ENCODE measurements at regions not wholly inside any gene's neighbourhood (a gene's known extent, or its start where the extent isn't known, plus 50 kb on each side); places are given as distances from the start of the nearest gene placed in this dataset.
"Not testable (repeated sequence)": the region's sequence is repeated elsewhere in the genome, so short reads cannot be mapped to it uniquely, and the experiment has no call there.

DNA sequence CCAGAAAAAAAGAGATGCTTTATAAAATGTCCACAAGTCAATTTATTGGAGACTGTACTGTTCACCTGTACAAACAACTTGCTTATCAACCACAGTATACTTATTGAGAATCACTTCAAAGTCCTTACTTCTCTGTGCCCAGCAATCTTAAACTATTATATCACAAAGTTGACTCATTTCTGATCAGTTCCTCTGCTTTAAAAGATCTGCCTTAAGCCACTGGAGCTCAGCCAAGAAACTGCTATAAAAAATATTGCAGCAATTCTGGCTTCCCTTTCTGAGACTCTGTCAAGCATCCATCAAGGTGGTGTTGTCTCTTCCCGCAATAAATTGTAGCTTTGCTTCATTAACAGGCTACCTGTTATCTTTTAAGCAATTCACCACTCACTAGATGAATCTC lies 375.2 kb upstream of the SPHKAP start:
- H3K4me3 ChIP-seq (ENCODE audit: low read length): no peak overlapping the region
- no peak for DNase-seq (ENCODE audit: low read depth, low spot score)

GRCh38 chr2:228549441-228550007 lies 368.0 kb upstream of the SPHKAP start:
- no peak overlapping the region for H3K4me3 ChIP-seq (ENCODE audit: low read length)
- no peak for DNase-seq (ENCODE audit: low read depth, low spot score)

DNA sequence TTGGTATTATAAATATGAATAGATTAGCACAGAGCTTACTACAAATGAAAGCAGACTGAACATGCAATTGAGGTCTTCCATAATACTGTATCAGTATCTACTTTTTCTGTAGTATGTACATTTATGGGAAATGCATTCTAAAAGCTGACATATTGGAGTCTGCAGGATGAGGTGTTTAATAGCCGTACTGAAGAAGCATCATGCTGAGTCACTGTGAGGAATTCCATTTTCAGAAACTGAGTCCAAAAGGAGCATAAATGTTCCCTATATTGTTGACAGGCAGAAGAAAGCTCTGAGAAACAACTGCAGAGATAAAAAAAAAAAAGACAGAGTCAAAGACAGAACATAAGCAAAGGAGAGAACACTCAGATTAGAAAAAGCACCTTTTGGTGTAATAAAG lies 366.7 kb upstream of the SPHKAP start:
- no peak overlapping the region for H3K4me3 ChIP-seq (ENCODE audit: low read length)
- no peak for DNase-seq (ENCODE audit: low read depth, low spot score)

- H3K4me3 ChIP-seq (ENCODE audit: low read length): no peak overlapping the region
- DNase-seq (ENCODE audit: low read depth, low spot score): no peak
Measured at GRCh38 chr2:228545748-228546145, 364.3 kb upstream of the SPHKAP start.

GRCh38 chr2:228545041-228545747 lies 363.7 kb upstream of the SPHKAP start:
- no peak for DNase-seq (ENCODE audit: low read depth, low spot score)
- H3K4me3 ChIP-seq (ENCODE audit: low read length): no peak overlapping the region

- DNase-seq (ENCODE audit: low read depth, low spot score): no peak
- no peak overlapping the region for H3K4me3 ChIP-seq (ENCODE audit: low read length)
Measured at GRCh38 chr2:228543117-228543516, 361.6 kb upstream of the SPHKAP start.

- H3K4me3 ChIP-seq (ENCODE audit: low read length): no peak overlapping the region
- DNase-seq (ENCODE audit: low read depth, low spot score): no peak
Measured at GRCh38 chr2:228542277-228542676, 360.8 kb upstream of the SPHKAP start.

DNA sequence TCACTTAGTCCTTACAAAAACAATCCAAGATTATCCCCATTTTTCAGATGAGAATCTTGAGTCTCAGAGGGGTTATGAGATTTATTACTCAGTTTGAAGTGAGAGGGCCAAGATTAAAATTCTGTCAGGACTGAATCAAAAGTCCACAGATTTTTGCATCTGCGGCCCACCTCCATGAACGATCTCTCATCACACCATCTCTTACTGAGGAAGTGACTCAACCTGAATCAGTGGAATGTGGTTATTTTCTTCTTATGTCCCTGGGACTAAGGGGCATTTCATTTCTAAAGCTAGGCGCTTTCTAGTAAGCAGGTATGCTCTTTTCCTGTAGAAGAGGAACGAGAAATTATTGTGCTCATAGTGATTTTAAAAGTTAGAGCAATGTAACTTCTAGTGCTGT lies 360.3 kb upstream of the SPHKAP start:
- no peak overlapping the region for H3K4me3 ChIP-seq (ENCODE audit: low read length)
- no peak for DNase-seq (ENCODE audit: low read depth, low spot score)

DNA sequence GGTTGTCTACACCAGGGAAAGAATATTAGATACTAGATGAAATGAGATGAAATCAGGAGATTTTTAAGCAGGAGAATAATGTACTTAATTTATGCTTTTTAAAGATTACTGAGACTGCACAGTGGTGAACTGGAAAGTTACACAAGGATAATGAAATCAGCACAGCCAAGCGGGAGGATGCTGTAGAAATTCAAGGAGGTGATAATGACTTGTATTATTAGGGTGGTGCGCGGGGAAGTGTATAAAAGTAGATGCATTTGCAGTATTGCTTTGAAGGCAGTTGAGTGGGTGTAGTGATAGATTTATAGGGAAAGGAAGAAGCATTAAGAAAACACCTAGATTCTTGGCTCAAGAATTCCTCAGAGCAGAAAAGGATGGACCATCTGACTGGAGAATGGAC lies 359.5 kb upstream of the SPHKAP start:
- no peak overlapping the region for H3K4me3 ChIP-seq (ENCODE audit: low read length)
- no peak for DNase-seq (ENCODE audit: low read depth, low spot score)

DNA sequence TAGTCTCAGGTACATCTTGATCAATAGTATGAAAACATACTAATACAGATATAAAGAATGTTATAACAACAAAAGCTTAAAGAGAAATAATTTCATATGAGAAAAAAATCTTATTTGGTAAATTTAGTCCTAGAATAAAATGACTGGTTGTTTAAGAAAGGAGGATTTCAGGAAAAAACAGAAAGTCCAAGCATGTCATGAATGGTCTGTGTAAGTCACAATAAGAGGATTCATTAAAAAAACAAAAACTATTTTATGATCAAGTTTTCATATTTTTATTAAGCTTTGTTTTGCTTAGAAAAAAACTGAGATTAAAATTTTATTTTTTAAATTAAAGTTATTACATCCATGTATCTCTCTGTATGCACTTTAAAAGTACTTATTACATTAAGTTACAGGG lies 353.9 kb upstream of the SPHKAP start:
- H3K4me3 ChIP-seq (ENCODE audit: low read length): no peak overlapping the region
- DNase-seq (ENCODE audit: low read depth, low spot score): no peak

- no peak overlapping the region for H3K4me3 ChIP-seq (ENCODE audit: low read length)
- no peak for DNase-seq (ENCODE audit: low read depth, low spot score)
Measured at GRCh38 chr2:228533156-228533555, 351.7 kb upstream of the SPHKAP start.

DNA sequence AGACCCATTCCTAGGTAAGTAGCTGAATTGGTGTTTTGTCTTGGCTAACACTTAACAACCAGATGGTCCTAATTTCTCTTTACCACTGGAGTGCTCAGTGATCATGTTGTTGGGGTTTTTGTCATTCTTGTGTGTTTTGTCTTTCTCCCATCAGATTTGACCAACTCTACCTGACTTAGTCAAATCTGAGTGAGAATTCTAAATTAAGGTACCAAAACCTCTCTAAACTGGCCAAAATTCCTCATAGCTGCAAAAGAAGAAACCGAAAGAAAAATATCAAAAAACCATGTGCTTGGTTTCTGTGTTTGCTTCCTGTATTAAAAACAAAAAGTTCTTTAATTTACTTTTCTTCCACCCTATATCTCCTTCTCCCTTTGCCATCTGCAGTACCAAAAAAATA lies 350.7 kb upstream of the SPHKAP start:
- DNase-seq (ENCODE audit: low read depth, low spot score): no peak
- H3K4me3 ChIP-seq (ENCODE audit: low read length): no peak overlapping the region

DNA sequence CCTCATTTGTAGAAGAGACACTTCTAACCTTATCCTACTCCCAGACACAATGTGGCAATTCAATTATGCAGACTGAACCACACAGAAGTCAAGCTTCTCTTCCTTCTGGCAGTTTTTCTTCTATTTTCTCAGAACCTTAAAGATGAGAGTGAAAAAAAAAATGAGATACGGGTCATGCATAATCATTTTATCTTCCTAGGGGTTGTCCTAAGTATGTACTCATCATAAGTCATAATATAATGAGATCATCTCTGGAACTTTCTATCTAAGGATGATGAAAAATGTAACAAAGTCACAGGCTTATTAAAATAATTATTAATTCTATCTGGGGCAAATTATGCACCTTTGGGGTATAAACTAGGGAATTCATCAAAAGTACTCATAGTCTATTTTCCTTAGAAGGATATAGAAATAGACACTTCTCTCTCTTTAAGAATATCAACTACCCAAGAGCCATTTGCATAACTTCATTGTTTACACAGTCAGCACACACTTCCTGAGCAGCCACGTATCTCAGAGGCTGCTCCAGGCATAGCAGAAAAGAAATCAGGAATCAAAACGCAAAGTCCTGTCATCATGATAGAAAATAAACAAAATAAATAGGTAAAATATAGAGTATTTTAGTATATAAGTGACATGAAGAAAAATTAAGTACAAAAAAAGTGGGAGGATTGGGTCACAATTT lies 345.9 kb upstream of the SPHKAP start:
- no peak for DNase-seq (ENCODE audit: low read depth, low spot score)
- H3K4me3 ChIP-seq (ENCODE audit: low read length): no peak overlapping the region

DNA sequence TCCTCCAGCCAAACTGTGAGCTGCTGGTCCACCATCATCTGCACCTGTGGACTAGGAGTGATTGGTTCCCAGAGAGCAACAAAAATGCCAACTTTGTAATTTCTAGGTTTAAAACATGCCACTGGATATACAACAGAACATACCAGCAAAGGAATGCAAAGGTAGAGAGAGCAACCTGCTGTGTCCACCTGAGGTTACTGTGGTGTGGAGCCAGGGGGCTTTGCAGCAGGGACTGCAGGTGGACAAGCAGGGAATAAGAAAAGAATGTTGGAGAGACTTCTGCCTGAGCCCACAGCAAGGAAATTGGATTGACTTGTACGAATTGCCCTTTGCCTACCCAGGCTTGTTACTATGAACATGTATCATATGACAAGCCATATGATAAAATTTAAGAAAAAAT lies 345.2 kb upstream of the SPHKAP start:
- no peak overlapping the region for H3K4me3 ChIP-seq (ENCODE audit: low read length)
- DNase-seq (ENCODE audit: low read depth, low spot score): no peak

GRCh38 chr2:228522977-228523376 lies 341.5 kb upstream of the SPHKAP start:
- DNase-seq (ENCODE audit: low read depth, low spot score): no peak
- H3K4me3 ChIP-seq (ENCODE audit: low read length): no peak overlapping the region

DNA sequence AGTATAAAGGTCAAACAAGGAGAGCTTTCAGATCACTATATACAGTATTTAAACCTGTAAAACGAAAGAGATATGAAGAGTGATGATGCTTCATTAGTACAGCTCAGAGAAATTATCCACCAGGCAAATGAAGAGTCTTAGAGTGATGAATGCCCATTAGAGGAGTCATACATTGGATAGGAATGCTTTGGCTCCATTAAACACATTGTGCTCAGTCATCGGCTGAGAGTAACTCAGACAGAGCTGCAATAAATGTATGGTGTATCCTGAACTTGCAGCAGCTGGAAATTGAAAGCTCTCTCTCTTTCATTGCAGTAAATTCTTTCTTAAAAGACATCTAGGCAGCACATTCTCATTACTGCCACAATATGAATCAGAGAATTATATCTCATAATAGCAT lies 340.8 kb upstream of the SPHKAP start:
- H3K4me3 ChIP-seq (ENCODE audit: low read length): no peak overlapping the region
- no peak for DNase-seq (ENCODE audit: low read depth, low spot score)

DNA sequence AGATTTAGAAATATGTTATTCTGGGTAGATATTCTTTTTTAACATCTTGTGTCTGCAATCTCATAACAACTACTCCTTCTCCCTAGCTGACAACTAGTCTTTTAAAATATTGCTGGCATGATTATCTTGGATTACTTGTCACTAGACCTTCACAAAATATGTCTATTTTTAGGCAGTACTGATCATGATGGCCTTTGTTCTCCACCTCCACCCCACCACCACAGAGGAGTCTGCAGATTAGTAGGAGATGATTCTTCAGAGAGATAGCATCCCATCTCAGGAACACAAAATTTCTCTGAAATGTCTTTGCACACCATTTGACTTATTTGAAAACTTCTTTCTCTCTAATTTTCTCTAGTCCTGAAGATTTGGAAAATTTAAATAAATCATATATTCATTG lies 338.1 kb upstream of the SPHKAP start:
- DNase-seq (ENCODE audit: low read depth, low spot score): no peak
- no peak overlapping the region for H3K4me3 ChIP-seq (ENCODE audit: low read length)

DNA sequence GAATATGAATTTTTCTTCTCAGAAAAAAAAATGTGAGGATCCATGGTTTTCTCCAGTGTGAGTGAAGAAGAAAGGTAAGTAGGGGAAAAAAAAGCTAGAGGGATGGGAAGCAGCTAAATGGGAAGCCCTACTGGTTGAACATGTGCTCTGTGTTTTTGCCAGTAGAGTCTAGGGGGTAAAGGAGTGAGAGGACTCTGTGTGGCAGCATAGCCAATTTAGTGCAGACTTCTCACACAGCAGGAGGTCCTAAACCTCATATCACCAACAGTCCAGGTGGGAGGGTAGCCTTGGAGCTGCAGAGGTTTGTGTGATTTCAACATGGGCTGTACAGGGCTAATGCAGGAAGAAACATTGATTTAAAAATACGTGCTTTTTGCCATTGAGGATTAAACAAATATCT lies 334.5 kb upstream of the SPHKAP start:
- H3K4me3 ChIP-seq (ENCODE audit: low read length): no peak overlapping the region
- DNase-seq (ENCODE audit: low read depth, low spot score): no peak

GRCh38 chr2:228513480-228513879 lies 332.0 kb upstream of the SPHKAP start:
- not testable (repeated sequence) for H3K4me3 ChIP-seq (ENCODE audit: low read length); DNase-seq (ENCODE audit: low read depth, low spot score)

DNA sequence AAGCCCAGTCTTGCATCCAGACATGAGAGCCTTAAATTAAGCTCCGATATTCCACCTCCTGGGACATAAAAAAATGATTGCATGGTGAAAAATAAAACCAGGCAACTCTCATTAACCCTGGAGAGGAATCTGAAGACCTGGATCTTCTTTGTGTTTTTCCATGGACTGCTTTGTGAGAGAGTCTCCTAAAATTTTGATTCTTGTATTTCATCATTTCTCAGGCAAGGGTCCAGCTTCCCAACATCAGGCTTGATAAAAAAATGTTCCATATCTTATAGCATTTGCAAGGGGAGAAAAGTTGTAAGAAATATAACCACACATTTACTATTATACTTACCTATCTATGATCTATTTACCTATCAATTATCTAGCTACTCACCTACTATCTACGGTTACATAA lies 327.5 kb upstream of the SPHKAP start:
- no peak for DNase-seq (ENCODE audit: low read depth, low spot score)
- H3K4me3 ChIP-seq (ENCODE audit: low read length): no peak overlapping the region

DNA sequence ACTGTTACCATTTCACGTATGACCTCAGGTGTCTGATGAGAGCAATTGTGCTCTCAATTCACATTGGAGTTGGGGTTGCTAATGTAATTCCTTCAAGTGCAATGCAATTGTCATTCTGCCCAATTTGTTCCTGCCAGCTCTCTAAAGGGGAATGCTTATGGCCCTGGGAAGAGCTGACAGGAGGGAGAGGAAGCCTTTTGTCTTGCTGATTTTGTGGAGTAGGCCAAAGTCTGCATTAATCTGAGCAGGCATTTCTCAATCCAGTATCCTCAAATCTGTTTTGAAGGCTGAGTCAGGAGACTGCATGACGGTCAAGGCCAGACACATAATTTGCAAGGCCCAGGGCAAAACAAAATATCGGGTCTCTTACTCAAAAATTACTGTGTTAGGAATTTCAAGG lies 326.4 kb upstream of the SPHKAP start:
- H3K4me3 ChIP-seq (ENCODE audit: low read length): no peak overlapping the region
- DNase-seq (ENCODE audit: low read depth, low spot score): no peak

Measured in Jurkat, Clone E6-1 (cell line).